ENCODE measurements at regions not wholly inside any gene's neighbourhood (a gene's known extent, or its start where the extent isn't known, plus 50 kb on each side); places are given as distances from the start of the nearest gene placed in this dataset.

GRCh38 chr10:117720931-117721835 lies 178.6 kb downstream of the EMX2 start:
- Histone ChIP-seq H3K27ac (ENCODE audit: extremely low read depth, low read depth, low read length) (no peak overlapping the region), H3K4me3 (ENCODE audit: low read depth, low read length) (no peak overlapping the region), H3K36me3 (ENCODE audit: control insufficient read depth in 2 of 2, insufficient read depth in 1 of 2, low read length in 2 of 2) (no peaks in the 10 kb centered on the region), H3K4me1 (ENCODE audit: control insufficient read depth, insufficient read depth, low read length) (0 out of 2 replicates have a peak, but pooled peaks cover 2% of the 10 kb centered on the region), H3K9me3 (ENCODE audit: control insufficient read depth, insufficient read depth, low read depth, low read length) (no peaks in the 10 kb centered on the region)
- CTCF ChIA-PET, result interaction anchor here (0.7 to 0.8 kb wide), 2 partner anchors 437 to 519 kb away, joined by 3 read pairs; no protein-coding TSS in a partner anchor
- POLR2A ChIA-PET, result no interaction called here
- TF ChIP-seq, protein P1, sequence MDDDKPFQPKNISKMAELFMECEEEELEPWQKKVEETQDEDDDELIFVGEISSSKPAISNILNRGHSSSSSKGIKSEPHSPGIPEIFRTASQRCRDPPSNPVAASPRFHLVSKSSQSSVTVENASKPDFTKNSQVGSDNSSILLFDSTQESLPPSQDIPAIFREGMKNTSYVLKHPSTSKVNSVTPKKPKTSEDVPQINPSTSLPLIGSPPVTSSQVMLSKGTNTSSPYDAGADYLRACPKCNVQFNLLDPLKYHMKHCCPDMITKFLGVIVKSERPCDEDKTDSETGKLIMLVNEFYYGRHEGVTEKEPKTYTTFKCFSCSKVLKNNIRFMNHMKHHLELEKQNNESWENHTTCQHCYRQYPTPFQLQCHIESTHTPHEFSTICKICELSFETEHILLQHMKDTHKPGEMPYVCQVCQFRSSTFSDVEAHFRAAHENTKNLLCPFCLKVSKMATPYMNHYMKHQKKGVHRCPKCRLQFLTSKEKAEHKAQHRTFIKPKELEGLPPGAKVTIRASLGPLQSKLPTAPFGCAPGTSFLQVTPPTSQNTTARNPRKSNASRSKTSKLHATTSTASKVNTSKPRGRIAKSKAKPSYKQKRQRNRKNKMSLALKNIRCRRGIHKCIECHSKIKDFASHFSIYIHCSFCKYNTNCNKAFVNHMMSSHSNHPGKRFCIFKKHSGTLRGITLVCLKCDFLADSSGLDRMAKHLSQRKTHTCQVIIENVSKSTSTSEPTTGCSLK (tag by site-specific recombination; IDR thresholded peaks at IDR 0.05), result no peak
- no peak for TF ChIP-seq RBAK (tag by site-specific recombination; IDR thresholded peaks at IDR 0.05)
- no peak for TF ChIP-seq PRDM1 (tag by site-specific recombination; IDR thresholded peaks at IDR 0.05)
- no peak for TF ChIP-seq ZNF16 (tag by site-specific recombination; IDR thresholded peaks at IDR 0.05; ENCODE audit: low read depth)
- TF ChIP-seq PBX3 (CRISPR knock-in tag; IDR thresholded peaks at IDR 0.05), result no peak
- TF ChIP-seq ZNF416 (tag by site-specific recombination; IDR thresholded peaks at IDR 0.05), result no peak
- no peak for TF ChIP-seq ZNF843 (tag by site-specific recombination; IDR thresholded peaks at IDR 0.05)
- TF ChIP-seq ZNF37A (tag by site-specific recombination; IDR thresholded peaks at IDR 0.05), result no peak
- no peak for TF ChIP-seq ZSCAN30 (tag by site-specific recombination; IDR thresholded peaks at IDR 0.05)

DNA sequence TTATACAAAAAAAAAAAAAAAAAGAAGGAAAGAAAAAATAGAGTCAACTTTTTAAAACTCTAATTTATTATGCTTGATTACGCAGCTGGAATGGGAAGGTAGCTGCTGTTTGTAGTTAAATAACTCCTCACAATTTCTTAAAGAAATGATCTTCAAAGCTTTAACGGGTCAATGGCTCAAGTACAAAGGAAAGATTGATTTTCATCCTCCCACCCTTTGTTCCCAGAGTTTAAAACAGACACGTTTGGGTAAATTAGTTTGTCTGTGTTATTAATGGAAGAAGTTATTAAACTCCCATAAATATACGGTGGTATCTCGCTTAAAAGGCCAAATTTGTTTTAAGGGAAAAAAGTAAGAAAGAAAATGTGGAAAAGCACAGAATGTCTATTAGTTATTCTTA lies 179.3 kb downstream of the EMX2 start:
- Histone ChIP-seq H3K4me1 (ENCODE audit: control insufficient read depth, insufficient read depth, low read length) (0 out of 2 replicates have a peak, but pooled peaks cover 2% of the 10 kb centered on the region), H3K36me3 (ENCODE audit: control insufficient read depth in 2 of 2, insufficient read depth in 1 of 2, low read length in 2 of 2) (no peaks in the 10 kb centered on the region), H3K9me3 (ENCODE audit: control insufficient read depth, insufficient read depth, low read depth, low read length) (no peaks in the 10 kb centered on the region), H3K4me3 (ENCODE audit: low read depth, low read length) (no peak overlapping the region), H3K27ac (ENCODE audit: extremely low read depth, low read depth, low read length) (no peak overlapping the region)
- TF ChIP-seq OSR2 (tag by site-specific recombination; IDR thresholded peaks at IDR 0.05), result no peak
- TF ChIP-seq, protein P2, sequence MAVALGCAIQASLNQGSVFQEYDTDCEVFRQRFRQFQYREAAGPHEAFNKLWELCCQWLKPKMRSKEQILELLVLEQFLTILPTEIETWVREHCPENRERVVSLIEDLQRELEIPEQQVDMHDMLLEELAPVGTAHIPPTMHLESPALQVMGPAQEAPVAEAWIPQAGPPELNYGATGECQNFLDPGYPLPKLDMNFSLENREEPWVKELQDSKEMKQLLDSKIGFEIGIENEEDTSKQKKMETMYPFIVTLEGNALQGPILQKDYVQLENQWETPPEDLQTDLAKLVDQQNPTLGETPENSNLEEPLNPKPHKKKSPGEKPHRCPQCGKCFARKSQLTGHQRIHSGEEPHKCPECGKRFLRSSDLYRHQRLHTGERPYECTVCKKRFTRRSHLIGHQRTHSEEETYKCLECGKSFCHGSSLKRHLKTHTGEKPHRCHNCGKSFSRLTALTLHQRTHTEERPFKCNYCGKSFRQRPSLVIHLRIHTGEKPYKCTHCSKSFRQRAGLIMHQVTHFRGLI (tag by site-specific recombination; IDR thresholded peaks at IDR 0.05), result no peak
- ChIA-PET CTCF (interaction anchor here (0.7 kb wide), 1 partner anchor 436 kb away, joined by 3 read pairs; no protein-coding TSS in a partner anchor), POLR2A (no interaction called here)

DNA sequence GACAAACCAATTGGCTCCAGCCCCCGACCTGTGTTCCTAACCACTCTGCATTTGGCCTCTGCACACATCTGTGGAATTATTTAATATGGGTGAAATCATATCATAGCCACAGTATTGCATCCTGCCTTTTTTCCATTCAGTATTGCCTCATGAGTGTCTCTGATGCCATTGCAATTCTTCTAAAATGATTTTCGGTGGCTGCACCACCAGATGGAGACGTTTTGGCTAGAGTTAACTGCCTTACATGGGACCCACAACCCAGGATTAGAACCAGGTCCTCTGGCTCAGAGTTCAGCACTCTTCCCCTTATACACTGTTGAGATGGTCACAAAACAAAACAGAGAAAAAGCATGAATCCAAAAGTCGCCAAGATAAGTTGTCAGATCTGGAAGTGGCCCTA lies 180.8 kb downstream of the EMX2 start:
- H3K27ac ChIP-seq (ENCODE audit: extremely low read depth, low read depth, low read length), result no peak overlapping the region
- H3K36me3 ChIP-seq (ENCODE audit: control insufficient read depth in 2 of 2, insufficient read depth in 1 of 2, low read length in 2 of 2), result no peaks in the 10 kb centered on the region
- 0 out of 2 replicates have a peak, but pooled peaks cover 2% of the 10 kb centered on the region for H3K4me1 ChIP-seq (ENCODE audit: control insufficient read depth, insufficient read depth, low read length)
- no peak overlapping the region for H3K4me3 ChIP-seq (ENCODE audit: low read depth, low read length)
- POLR2A ChIA-PET, result no interaction called here
- CTCF ChIA-PET, result no interaction called here
- no peaks in the 10 kb centered on the region for H3K9me3 ChIP-seq (ENCODE audit: control insufficient read depth, insufficient read depth, low read depth, low read length)
- TF ChIP-seq ZNF639 (tag by site-specific recombination; IDR thresholded peaks at IDR 0.05) (no peak), ZNF776 (tag by site-specific recombination; IDR thresholded peaks at IDR 0.05; ENCODE audit: borderline replicate concordance) (no peak), MEIS1 (CRISPR knock-in tag; IDR thresholded peaks at IDR 0.05; ENCODE audit: borderline replicate concordance) (no peak), TRIM28 (IDR thresholded peaks at IDR 0.05; ENCODE audit: borderline replicate concordance, low read length) (no peak)
- TF ChIP-seq, protein P3, sequence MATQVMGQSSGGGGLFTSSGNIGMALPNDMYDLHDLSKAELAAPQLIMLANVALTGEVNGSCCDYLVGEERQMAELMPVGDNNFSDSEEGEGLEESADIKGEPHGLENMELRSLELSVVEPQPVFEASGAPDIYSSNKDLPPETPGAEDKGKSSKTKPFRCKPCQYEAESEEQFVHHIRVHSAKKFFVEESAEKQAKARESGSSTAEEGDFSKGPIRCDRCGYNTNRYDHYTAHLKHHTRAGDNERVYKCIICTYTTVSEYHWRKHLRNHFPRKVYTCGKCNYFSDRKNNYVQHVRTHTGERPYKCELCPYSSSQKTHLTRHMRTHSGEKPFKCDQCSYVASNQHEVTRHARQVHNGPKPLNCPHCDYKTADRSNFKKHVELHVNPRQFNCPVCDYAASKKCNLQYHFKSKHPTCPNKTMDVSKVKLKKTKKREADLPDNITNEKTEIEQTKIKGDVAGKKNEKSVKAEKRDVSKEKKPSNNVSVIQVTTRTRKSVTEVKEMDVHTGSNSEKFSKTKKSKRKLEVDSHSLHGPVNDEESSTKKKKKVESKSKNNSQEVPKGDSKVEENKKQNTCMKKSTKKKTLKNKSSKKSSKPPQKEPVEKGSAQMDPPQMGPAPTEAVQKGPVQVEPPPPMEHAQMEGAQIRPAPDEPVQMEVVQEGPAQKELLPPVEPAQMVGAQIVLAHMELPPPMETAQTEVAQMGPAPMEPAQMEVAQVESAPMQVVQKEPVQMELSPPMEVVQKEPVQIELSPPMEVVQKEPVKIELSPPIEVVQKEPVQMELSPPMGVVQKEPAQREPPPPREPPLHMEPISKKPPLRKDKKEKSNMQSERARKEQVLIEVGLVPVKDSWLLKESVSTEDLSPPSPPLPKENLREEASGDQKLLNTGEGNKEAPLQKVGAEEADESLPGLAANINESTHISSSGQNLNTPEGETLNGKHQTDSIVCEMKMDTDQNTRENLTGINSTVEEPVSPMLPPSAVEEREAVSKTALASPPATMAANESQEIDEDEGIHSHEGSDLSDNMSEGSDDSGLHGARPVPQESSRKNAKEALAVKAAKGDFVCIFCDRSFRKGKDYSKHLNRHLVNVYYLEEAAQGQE (tag by site-specific recombination; IDR thresholded peaks at IDR 0.05), result no peak
